ENCODE measurements at regions not wholly inside any gene's neighbourhood (a gene's known extent, or its start where the extent isn't known, plus 50 kb on each side); places are given as distances from the start of the nearest gene placed in this dataset.
A peak's percentile ranks its signal among the peaks of the same experiment; 100 is the strongest.

GRCh38 chr11:116426761-116427160 lies 346.0 kb downstream of the BUD13 start (continued):
- TF ChIP-seq ZNF142 (CRISPR knock-in tag; IDR thresholded peaks at IDR 0.05), result no peak
- no peak for TF ChIP-seq HNRNPK (IDR thresholded peaks at IDR 0.05; ENCODE audit: low read depth, low read length, poor library complexity, severe bottlenecking)
- no peak for TF ChIP-seq MAFF (IDR thresholded peaks at IDR 0.05; ENCODE audit: low read depth, low read length)
- TF ChIP-seq FOXK1 (CRISPR knock-in tag; IDR thresholded peaks at IDR 0.05; ENCODE audit: borderline replicate concordance, low read depth), result no peak
- TF ChIP-seq GATAD1 (CRISPR knock-in tag; IDR thresholded peaks at IDR 0.05), result no peak
- TF ChIP-seq HOXD1 (CRISPR knock-in tag; IDR thresholded peaks at IDR 0.05), result no peak
- 0 out of 2 replicates have a peak, but pooled peaks have one; percentile 77 for TF ChIP-seq ZMYM3 (CRISPR knock-in tag; IDR thresholded peaks at IDR 0.05)
- TF ChIP-seq SNRNP70 (IDR thresholded peaks at IDR 0.05; ENCODE audit: low read depth, low read length), result no peak
- no peak for TF ChIP-seq LCORL (IDR thresholded peaks at IDR 0.05)
- TF ChIP-seq LCORL (CRISPR knock-in tag; IDR thresholded peaks at IDR 0.05), result no peak
- TF ChIP-seq ADNP (CRISPR knock-in tag; IDR thresholded peaks at IDR 0.05), result 0 out of 2 replicates have a peak, but pooled peaks have one; percentile 24
- TF ChIP-seq DZIP1 (CRISPR knock-in tag; IDR thresholded peaks at IDR 0.05), result no peak
- no peak for TF ChIP-seq ZNF597 (CRISPR knock-in tag; IDR thresholded peaks at IDR 0.05)
- TF ChIP-seq POLR2A (IDR thresholded peaks at IDR 0.05; ENCODE audit: insufficient read depth in 1 of 2, low read depth in 2 of 2, low read length in 2 of 2), result no peak
- TF ChIP-seq KLF16 (CRISPR knock-in tag; IDR thresholded peaks at IDR 0.05), result no peak
- no peak for TF ChIP-seq ZBTB26 (CRISPR knock-in tag; IDR thresholded peaks at IDR 0.05; ENCODE audit: borderline replicate concordance)
- 0 out of 2 replicates have a peak, but pooled peaks have one; percentile 43 for TF ChIP-seq ZNF33A (CRISPR knock-in tag; IDR thresholded peaks at IDR 0.05; ENCODE audit: borderline replicate concordance)
- TF ChIP-seq ZNF740 (CRISPR knock-in tag; IDR thresholded peaks at IDR 0.05), result no peak
- peak; percentile 88; the same call in 1 of the 2 replicates for TF ChIP-seq ZNF768 (CRISPR knock-in tag; IDR thresholded peaks at IDR 0.05)

All from HepG2 (cell line).